ENCODE measurements at regions not wholly inside any gene's neighbourhood (a gene's known extent, or its start where the extent isn't known, plus 50 kb on each side); places are given as distances from the start of the nearest gene placed in this dataset.

DNA sequence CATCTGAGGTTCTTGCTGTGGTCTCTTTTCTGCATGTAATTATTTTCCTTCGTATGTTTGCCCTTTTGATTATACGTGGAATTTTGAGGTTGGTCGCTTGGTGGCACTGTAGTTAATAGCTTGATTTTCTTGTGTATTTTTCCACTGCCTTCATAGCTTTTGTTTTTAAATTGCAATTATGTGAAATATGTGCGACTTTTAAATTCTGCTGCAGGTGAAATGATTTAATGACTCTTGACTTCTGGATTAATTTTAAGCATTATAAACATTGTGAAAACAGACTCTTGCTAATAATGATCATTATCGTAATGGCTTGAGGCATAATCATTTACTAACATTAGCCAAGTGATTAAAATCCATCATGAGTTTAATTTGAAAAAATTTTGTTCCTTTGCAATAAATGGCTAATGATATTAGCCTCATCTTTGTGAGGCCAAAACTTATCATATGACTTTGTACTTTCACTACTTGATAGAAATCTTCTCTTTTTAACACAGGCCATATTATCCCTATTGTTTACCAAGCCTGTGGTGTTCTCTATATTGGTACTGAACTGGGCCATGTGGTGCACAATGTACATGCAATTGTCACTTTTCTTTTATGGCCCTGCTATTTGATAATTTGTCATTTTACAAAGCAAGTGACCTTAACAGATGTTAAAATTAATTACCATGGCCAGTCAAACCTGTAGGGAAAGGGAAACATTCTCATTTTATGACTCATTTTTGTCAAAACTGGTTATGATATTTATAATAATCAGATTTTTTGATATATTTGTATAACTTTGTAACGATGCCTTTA is 62.8 kb upstream of the NEUROD1 start:
- no peak overlapping the region for H3K4ac ChIP-seq (ENCODE audit: low read depth, low read length)
- no peak overlapping the region for H3K27ac Mint-ChIP-seq
- H3K27ac ChIP-seq (ENCODE audit: insufficient read length, low read depth, low read length) = no peak overlapping the region
- no peaks in the 10 kb centered on the region for H3K9me3 Mint-ChIP-seq
- no peak overlapping the region for H2AFZ ChIP-seq (ENCODE audit: low read length)
- H3K23ac ChIP-seq (ENCODE audit: insufficient read length, low read depth, low read length) = no peak overlapping the region
- H3K79me2 ChIP-seq (ENCODE audit: insufficient read depth, low read length) = no peaks in the 10 kb centered on the region
- no peaks in the 10 kb centered on the region for H3K79me1 ChIP-seq (ENCODE audit: insufficient read depth, low read depth, low read length, poor library complexity, severe bottlenecking)
- no peaks in the 10 kb centered on the region for H3K4me1 Mint-ChIP-seq
- no peaks in the 10 kb centered on the region for H3K23me2 ChIP-seq (ENCODE audit: insufficient read length, low read depth, low read length, poor library complexity, severe bottlenecking)
- H3K4me1 ChIP-seq (ENCODE audit: insufficient read depth, low read length) = no peaks in the 10 kb centered on the region
- no peak overlapping the region for H4K8ac ChIP-seq (replicated peaks; ENCODE audit: insufficient read length, low read depth, low read length)
- H3K4me2 ChIP-seq (ENCODE audit: insufficient read depth, insufficient read length, low read length) = no peak overlapping the region
- no peaks in the 10 kb centered on the region; the same call in 1 of the 2 replicates for H3K27me3 Mint-ChIP-seq (ENCODE audit: low read depth)
- no CpG with 5 or more reads among the region's 6 CpGs for WGBS (ENCODE audit: extremely low coverage, insufficient read length, low lambda C conversion rate)
- no peak overlapping the region for H4K91ac ChIP-seq (ENCODE audit: insufficient read length, low read depth, low read length)
- no peak overlapping the region for H3K14ac ChIP-seq (ENCODE audit: insufficient read depth, low read length)
- H3K9me3 ChIP-seq (ENCODE audit: control insufficient read depth, low read depth, low read length) = no peaks in the 10 kb centered on the region
- no peak overlapping the region for H2AK5ac ChIP-seq (ENCODE audit: insufficient read length, low read length)
- no peak overlapping the region for H3K56ac ChIP-seq (ENCODE audit: insufficient read length, low read depth, low read length)
- no peak overlapping the region for H4K5ac ChIP-seq (ENCODE audit: insufficient read length, low read depth, low read length)
- TF ChIP-seq, protein P1, sequence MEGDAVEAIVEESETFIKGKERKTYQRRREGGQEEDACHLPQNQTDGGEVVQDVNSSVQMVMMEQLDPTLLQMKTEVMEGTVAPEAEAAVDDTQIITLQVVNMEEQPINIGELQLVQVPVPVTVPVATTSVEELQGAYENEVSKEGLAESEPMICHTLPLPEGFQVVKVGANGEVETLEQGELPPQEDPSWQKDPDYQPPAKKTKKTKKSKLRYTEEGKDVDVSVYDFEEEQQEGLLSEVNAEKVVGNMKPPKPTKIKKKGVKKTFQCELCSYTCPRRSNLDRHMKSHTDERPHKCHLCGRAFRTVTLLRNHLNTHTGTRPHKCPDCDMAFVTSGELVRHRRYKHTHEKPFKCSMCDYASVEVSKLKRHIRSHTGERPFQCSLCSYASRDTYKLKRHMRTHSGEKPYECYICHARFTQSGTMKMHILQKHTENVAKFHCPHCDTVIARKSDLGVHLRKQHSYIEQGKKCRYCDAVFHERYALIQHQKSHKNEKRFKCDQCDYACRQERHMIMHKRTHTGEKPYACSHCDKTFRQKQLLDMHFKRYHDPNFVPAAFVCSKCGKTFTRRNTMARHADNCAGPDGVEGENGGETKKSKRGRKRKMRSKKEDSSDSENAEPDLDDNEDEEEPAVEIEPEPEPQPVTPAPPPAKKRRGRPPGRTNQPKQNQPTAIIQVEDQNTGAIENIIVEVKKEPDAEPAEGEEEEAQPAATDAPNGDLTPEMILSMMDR (conservative IDR thresholded peaks at IDR 0.05) = peak; percentile 75
- H2BK5ac ChIP-seq (ENCODE audit: insufficient read length, low read length) = no peak overlapping the region
- H2BK15ac ChIP-seq (ENCODE audit: low read depth, low read length) = no peak overlapping the region
- H3K9ac ChIP-seq (ENCODE audit: extremely low read depth, insufficient read length, low read length) = no peak overlapping the region
- no peak overlapping the region for H2BK20ac ChIP-seq (ENCODE audit: low read depth, low read length, poor library complexity, severe bottlenecking)
- H4K20me1 ChIP-seq (ENCODE audit: control insufficient read depth, insufficient read depth, insufficient read length) = no peaks in the 10 kb centered on the region
- H2BK120ac ChIP-seq (ENCODE audit: low read depth, low read length, poor library complexity, severe bottlenecking) = no peak overlapping the region
- DNase-seq = no peak
- no peak overlapping the region for H3T11ph ChIP-seq (ENCODE audit: low read length)
- H3K36me3 Mint-ChIP-seq (ENCODE audit: insufficient read depth in 1 of 3, low read depth in 3 of 3) = no peaks in the 10 kb centered on the region
- no peak overlapping the region for H3K18ac ChIP-seq (ENCODE audit: insufficient read length, low read depth, low read length)
- no peak overlapping the region for H3K4me3 Mint-ChIP-seq
- no peaks in the 10 kb centered on the region for H3K27me3 ChIP-seq (ENCODE audit: insufficient read depth, low read length)
- no peak overlapping the region for H2BK12ac ChIP-seq (ENCODE audit: insufficient read length, low read depth, low read length)

Measured in H9 (cell line).